NCI-H146 treated with DMSO at 0.1 percent for 48 hours (cell line): ENCODE measurements at regions not wholly inside any gene's neighbourhood (a gene's known extent, or its start where the extent isn't known, plus 50 kb on each side); places are given as distances from the start of the nearest gene placed in this dataset.

Experiments
- DNase-seq: peaks from one replicate; lab custom pipeline; 2025; ENCODE audit not compliant: unreplicated experiment; lab: John Stamatoyannopoulos, UW

DNA sequence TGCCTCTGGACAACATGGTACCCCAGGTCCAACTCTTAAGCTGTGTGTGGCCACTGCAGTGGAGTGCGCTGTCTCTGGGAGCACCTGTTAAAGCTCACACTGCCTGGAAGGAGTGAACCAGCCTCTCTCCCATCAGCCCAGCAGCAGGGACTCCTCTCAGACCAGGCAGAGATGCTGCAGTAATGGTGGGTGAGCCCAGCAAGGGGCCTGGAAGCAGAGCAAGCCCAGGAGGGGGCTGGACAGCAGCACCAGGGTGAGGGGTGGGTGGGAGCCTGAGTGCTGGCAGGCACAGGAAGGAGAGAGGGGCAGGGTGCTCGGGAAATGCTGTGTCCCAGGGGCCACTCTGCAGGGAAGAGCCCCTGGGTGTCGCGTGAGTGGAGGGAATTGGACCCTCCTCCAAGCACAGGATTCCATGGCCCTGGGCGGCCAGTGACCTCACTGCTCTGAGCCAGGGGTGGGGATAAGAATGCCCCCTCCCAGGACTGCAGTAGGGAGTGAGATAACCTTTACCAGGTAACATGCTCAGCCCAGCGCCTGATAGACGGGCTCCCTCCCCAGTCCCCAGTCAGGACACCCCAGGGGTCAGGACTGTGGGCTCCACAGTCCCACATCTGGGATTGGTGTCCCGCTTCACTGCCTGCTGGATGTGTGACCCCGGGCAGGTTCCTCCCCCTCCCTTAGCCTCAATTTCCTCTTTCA lies 313.1 kb downstream of the MATN1 start:
- no peak for DNase-seq

DNA sequence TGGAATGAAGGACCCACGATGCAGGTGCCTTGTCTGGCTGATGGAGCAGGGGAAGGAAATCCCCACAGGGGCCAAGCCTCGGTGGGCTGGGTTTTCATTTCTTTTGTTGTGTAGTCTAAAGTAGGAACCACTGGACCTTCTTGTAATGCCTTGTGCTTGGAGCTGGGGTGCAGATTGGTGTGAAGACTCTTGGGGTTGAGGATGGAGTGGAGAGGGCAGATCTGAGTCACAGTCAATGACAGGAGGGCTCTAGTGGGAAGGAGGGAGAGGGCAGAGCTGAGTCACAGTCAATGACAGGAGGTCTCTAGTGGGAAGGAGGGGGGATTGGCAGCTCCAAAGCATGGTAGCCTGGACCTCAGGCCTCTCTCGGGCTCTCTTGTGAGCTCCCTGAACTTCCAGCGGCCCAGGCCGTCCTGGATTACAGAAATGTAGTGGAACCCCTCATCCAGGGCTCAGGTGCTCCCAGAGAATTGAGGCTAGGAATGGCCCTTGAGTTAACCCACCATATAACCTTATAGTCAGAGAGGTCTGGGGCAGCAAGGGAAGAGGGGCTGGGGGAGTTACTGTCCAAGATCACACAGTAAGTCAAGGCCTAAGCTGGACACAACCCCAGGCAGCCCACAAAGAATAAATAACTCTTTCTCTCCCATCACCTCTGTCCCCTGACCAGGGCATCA lies 313.8 kb downstream of the MATN1 start:
- no peak for DNase-seq

DNA sequence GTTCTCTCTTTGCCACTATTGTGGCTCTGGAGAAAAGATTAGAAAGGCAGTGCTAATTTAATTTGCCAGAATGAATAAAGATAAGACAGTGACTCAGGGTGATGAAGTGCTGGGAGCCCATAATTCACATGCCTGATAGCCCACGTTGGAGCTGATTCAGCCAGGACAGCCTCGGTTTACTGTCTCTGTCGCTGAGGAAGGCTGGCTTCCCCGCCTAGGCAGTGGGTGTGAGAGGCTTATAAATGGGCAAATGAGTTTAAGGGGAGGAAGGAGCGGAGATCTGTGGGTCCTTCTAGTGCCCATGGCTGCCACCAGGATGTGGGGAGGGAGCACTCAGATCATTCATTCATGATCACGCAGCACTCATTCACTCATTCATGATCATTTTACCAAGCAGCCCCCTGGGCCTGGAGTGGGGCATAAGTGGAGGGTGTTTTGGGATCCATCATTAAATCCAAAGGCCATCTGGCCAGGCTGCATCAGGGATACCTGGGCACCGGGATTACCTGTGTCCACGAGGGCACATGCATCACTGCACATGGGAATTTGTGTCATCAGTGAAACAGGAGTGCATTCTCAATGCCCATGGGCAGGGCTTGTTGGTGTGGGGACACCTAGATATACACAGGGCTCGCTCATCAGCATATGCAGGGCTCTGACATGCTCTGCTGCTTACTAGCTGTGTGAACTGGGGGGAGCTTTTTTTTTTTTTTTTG lies 315.4 kb downstream of the MATN1 start:
- no peak for DNase-seq

DNA sequence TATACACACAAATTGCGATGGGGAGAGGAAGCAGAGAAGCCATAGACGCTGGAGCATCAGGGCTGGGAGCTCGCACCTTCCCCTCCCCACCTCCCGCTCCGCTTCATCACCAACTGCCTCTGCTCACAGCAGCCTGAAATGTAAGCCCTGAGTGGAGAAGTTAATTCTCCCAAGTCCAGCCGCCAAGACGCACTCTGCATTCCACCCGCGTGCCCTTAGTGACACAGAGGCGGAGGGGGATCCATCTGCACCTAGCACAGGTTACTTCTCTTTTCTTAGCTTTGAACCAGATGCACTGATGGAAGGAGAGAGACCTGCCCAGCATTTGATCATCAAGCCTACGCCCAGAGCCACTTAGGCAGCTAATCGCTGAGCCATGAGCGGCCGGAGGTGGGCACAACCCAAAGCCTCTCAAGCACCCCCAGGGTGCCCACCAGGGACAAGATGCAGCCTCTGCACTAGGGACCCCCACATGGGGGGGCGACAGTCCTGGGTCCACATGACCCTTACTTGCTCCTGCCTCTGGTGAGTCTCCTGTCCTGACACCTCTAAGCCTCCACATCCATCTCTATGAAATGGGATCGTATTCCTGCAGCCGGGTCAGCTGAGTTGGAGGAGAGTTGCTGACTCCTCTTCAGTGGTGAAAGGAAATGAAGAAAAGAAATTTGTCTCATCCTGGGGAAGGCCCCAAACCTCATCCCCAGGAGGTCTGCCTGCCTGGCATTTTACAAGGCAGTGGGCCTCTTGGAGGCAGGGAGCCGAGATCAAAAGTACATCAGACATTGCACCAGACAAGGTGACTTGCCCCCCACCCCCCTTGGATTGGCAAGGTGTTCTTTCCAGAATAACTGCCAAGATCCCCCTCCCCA lies 316.2 kb downstream of the MATN1 start:
- DNase-seq, result no peak

DNA sequence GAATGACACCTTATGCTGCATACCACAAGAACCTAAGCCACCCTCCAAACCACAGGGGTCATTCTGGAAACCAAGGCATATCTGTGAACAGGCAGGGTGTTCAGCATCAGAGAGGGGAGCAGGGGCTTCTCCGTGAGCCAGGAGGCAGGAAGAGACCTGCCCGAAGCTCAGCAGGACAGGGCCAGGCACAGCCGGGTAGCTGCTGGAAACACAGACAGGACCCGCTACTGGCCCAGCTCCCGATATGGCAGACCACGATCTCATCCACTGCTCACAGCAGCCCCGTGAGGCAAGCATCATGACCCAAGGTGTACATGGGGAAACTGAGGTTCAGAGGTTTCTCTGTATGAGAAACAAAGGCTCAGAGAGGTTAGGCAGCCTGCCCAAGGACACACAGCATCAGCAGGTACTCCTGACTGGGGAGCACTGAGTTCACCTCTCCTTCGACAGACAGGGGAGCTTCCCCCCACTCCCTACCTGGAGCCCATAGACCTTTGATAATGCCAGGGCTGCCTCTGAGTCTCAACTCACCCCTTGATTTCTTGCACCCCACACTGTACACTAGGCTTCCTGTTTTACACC lies 317.7 kb downstream of the MATN1 start:
- no peak for DNase-seq

DNA sequence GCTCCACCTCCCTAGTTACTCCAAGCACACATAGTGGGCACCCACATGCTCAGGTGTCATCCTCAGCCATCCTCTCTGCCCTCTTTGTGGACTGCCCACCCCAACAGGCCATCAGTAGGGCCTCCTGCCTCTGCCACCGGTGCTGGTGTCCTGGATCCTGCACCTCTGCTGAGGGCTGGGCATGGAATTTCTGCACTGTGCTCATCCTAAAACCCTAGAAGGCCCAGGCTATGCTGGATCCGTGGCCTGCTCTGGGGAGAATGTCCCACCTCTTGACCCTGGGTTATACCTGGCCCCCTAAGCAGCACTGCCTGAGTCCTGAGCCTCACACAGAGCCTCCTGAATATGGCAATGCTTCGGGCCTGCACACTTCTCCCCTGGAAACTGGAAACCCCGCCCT lies 318.3 kb downstream of the MATN1 start:
- DNase-seq, result no peak

DNA sequence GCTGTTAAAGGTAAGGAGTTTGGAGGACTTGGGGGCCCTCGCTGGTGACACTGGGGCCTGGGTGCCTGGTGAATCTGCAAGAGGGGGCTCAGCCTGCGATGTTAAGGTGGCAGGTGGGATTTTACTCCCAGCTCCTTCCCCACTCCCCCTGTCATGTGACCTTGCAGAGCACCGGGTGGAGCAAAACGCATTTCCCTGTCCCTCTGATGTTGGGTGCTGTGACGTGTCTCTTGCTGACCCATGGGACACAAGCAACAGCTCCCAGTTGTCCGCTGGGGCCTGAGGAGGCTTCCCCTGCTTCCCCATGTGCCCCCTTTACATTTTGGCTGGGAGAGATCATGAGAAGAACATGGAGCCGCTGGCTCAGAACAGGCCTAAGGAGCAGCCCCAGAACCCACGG lies 319.0 kb downstream of the MATN1 start:
- DNase-seq, result no peak

DNA sequence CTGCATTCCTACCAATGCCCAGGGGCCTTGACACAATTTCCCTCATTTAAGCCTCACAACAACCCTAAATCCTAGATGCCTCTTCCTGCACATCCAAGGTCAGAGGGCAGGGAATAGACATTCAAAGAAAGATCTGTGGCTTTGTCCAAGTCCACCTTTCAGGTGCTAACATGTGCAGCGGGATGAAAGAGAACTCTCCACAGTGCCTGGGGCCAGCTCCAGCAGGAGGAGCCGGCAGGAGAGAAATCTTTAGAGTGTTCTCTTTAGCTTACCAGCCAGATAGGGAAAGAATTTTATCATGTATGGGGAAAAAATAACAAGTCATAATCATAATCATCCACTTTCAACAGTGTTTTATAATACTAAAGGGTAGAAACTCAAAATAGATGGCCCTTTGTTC lies 319.7 kb downstream of the MATN1 start:
- DNase-seq, result no peak

DNA sequence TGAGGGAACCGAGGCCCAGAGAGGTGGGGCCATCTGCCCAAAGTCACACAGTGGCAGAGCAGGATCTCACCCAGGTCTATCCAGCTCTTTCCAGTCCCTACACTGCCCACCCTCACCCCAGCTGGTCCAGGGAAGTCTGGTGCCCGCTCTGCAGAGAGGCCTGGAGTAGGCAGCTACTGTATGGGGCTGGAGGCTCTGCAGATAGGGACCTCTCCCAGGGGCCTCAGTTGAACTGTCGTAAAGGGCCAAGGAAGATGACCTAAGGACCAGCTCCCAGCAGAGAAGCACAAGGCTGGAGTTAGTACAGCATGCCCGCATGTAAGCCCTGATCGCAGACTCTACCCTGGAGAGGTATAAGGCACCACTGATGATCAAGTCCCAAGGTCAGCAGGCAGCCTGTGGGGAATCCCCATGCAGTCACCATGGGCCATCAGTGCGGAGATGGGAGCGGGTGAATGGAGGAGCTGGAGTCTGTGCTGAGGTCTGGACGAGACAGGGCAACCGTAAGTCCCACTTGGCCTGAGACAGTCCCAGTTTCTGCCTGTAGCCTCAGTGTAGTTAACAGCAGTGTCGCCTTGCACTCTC lies 320.2 kb downstream of the MATN1 start:
- DNase-seq, result no peak

DNA sequence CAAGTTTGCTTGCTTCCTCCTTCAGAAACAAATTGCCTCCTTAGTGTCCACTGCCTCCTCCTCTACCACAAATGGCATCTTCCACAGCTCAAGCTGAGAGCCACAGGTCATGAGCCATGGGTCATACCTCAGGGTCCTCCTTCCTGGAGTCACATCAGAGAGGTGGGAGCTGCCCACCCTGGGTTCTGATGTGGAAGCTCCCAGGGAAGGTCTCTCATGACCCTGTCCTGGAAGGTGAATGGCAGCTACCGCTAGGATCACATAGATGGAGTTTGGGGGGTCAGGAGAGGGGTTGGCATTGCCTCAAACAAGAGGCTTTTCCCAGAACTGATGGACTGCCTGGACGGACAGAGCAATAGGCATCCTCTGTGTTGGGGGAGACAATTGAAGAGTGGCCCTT lies 321.4 kb downstream of the MATN1 start:
- no peak for DNase-seq

DNA sequence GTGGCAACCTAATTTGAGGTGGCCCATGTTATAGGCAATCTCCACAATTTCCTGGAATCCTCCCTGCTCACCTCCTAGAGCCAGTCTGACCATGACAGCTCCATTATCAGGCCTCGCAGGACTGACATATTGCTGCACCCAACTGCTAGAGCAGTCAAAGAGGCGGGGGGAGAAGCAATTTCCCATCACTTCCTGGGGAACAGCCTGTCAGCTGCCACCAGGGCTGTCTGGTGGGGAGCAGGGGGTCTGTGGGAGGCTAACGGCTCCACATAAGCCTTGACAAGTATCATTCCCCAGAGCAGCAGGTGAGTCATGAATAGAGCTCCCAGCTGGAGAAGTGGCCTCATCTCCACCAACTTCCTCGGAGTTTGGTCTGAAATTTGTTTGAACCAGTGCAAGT lies 322.9 kb downstream of the MATN1 start:
- no peak for DNase-seq

DNA sequence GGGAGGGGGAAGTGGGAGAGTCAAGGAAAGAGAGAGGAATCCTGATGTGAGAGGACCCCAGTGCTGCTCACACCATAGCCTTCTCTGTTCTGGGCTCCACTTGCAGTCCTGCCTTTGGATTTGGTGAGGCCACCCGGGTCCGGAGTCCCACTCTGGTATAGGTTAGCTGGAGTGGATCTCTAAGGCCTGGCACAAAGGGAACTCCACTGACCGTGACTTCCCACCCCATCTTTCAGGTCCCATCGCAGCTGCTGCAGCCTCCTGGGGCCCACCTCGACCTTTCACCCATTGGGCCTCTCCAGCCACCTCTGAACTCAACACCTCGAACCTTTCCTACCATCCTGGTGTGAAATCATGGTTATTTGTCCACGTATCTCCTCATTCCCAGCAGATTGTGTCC lies 324.4 kb downstream of the MATN1 start:
- no peak for DNase-seq

DNA sequence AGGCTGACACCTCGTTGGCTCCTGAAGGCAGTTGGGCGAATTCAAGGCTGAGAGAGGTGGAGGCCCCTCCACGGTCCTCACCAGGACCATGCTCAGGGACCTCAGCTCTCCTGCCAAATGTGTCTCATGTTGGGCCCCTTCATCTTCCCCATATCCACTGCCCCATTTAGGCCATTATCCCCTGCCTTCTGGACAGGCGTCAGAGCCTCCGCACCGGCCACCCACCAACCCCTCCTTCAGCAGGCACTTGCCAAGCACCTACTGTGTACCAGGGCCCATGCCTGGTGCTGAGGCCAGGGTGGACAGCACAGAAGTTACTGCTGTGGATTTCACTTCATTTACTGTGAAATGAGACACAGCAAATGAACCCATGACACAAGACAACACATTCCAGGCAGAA lies 325.8 kb downstream of the MATN1 start:
- no peak for DNase-seq

DNA sequence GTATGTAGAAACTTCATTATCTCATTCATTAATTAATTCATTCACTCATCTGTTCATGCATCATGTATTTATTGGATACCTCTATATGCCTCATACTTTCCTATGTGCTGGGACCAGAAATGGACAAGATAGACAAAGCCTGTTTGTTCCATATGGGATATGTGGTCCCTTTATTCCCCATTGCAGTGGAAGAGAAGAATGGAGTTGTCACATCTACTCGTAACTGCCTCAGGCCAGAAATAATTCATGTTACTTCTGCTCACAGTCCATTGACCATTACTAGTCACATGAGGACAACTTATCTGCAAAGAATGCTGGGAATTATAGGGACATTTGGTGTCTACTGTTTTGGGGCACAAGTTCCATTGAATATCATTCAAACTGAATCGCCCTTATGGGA lies 327.8 kb downstream of the MATN1 start:
- DNase-seq, result no peak

DNA sequence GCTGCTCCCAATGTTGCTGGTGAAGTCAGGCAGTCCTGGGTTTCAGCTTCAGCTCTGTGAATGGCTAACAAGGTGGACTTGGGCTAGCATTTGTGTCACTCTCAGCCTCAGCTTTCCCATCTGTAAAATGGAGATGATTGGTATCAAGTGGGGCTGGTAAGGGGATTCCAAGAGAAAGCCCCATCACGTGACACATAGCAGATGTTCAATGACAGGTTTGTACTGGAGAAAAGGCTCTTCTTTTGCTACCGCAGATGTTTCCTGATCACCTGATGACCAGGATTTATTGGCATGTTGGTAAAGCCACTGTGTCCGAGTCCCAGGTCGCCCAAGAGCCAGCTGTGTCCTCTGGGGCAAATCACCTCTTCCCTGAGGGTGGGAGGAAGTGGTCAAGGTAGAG lies 335.0 kb downstream of the MATN1 start:
- DNase-seq, result no peak

DNA sequence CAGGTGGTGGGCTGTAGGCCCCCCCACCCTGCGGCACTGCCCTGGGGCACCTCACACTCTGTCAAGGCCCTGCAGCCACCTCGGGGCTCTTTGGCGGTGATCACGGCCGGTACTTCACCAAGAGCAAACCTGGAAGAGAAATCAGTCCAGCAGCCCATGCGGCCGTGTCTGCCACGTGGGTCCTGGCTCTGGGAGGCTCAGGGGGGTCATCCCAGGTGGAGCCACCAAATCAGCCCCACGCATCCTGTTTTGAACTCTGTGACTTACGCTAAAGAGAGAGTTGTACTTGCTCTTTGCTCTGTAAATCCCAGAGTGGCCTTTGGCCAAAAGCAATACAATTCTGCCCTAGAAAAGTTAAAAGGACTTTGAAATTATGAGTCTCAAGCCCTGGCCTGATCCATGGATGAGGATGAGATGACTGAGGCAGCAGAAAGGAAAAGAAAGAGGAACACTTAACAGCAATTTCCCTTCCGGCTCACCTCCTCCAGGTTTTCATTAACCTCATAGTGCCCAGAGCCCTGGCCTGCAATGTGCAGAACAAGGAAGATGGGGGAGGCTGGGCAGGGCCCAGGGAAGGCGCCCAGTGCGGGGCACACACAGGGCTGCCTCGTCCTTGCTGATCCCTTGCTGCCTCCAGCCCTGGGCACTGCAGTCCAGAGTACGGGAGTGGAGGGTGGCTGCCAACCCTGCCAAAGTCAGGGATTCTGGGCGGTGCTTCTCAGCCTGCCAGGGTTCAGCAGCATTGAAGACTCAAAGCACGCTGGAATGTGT lies 337.0 kb downstream of the MATN1 start:
- DNase-seq, result no peak

DNA sequence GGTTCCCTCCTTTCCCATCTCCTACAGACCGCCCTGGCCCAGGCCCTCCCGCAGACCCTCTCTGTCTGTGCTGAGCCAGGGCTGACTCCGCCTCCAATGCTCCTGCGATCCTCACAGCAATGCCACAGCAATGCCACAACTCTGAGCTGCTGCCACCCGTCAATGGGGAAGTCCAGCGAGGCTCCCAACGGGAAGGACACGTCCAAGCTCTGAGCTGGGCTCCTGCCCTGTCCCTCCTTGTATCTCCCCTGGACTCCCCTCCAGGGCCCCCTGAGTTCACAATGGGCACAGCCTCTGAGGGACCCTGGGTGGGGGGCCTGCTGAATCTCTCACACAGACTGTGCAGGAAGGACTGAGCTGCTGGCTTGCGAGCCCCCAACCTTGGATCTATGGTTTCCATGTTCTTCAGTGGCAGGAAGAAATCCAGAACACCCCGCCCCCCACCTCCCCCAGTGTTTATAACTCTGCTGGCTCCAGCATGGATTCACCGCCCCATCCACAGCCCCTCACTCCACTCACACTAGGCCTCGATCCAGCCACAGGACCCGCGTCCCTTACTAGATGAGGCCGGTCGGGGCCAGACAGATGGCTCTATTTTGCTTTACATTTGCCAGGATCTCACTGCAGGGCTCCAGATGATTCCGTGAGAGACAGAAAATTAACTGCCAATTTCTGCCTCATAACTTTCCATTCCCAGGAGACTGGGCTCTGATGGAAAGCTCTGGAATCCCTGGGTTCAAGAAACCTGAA lies 338.0 kb downstream of the MATN1 start:
- no peak for DNase-seq

DNA sequence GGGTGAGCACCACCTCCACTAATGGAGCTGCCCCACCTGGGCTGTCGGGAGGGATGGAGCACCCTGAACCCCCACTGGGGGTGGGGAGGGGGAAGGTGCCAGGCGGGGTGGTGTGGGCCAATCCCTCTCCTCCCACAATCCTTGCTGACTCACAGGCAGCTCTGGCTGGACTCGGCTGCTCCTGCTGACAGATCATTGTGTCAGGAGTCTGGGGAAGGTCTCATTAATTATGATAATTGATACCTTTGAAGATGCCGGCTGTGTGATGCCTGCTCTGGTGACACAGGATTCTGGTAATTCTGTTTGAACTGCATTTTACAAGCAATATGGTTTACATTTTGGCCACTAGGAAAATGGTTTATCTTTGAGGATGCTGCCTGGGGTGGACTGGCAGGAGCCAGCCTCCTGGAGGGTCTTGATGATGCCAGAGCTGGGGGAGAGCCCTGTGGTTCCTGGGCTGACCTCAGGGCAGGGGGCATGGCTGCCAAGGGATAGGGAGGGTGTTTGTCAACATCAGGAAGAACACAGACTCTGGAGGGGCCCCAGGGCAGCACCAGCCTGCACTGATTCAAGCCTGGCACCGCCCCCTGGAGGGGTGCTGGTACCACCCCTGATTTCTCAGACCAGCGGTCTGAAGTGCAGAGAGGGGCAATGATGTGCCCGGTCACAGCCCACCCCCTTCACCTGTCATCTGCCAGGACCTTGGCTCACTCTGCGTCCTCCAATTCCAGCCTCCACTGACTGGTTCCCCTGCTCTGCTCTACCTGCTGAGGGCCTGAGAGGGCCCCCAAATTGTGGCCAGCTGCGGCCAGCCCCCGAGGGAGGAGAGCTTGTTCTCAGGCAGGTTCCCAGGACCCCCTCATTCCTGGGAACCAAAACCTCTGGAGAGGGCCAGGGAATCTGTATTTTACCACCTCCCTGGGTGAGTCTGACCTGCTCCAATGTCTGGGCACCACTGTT lies 338.8 kb downstream of the MATN1 start:
- DNase-seq, result no peak
